GM12878 (cell line): ENCODE measurements at regions not wholly inside any gene's neighbourhood (a gene's known extent, or its start where the extent isn't known, plus 50 kb on each side); places are given as distances from the start of the nearest gene placed in this dataset.

Source experiments
- CBFB ChIP-seq: IDR thresholded peaks from 2 replicates; pipeline ENCODE4 v1.6.1; 2016; ENCODE audit warnings: antibody characterized with exemption, low read depth
- E4F1 ChIP-seq: fragments of 450-650 bp; IDR thresholded peaks from 2 replicates; pipeline ENCODE4 v1.6.1; 2018; ENCODE audit warnings: borderline replicate concordance, mild to moderate bottlenecking; ENCODE audit not compliant: partially characterized antibody
- ELK1 ChIP-seq: IDR thresholded peaks from 2 replicates; pipeline ENCODE4 v1.6.1; 2012; ENCODE audit warnings: low read depth, low read length, improper control_type of control experiment
- HDGF ChIP-seq: fragments of 450-650 bp; IDR thresholded peaks from 2 replicates; pipeline ENCODE4 v1.6.1; 2016; ENCODE audit warnings: antibody characterized with exemption
- IRF4 ChIP-seq: IDR thresholded peaks from 2 replicates; pipeline ENCODE4 v1.6.1; 2011; ENCODE audit warnings: low read depth, low read length
- KAT2A ChIP-seq: conservative IDR thresholded peaks from 2 replicates; pipeline ENCODE4 v1.6.1; 2011; ENCODE audit warnings: low read depth, low read length; ENCODE audit not compliant: control insufficient read depth
- LARP7 ChIP-seq: fragments of 450-650 bp; IDR thresholded peaks from 2 replicates; pipeline ENCODE4 v1.6.1; 2017; ENCODE audit warnings: mild to moderate bottlenecking
- MTA3 ChIP-seq: IDR thresholded peaks from 2 replicates; pipeline ENCODE4 v1.6.1; 2012; ENCODE audit warnings: low read length, inconsistent platforms, borderline replicate concordance
- MXI1 ChIP-seq: fragments of 150-350 bp; IDR thresholded peaks from 2 replicates; pipeline ENCODE4 v1.6.1; 2011; ENCODE audit warnings: low read depth, mild to moderate bottlenecking, inconsistent platforms, low read length, improper control_type of control experiment
- NBN ChIP-seq: fragments of 450-650 bp; IDR thresholded peaks from 2 replicates; pipeline ENCODE4 v1.6.1; 2016
- NR2C1 ChIP-seq: fragments of 450-650 bp; IDR thresholded peaks from 2 replicates; pipeline ENCODE4 v1.6.1; 2017; ENCODE audit warnings: antibody characterized with exemption, mild to moderate bottlenecking, moderate library complexity
- NRF1 ChIP-seq: conservative IDR thresholded peaks from 2 replicates; pipeline ENCODE4 v1.6.1; 2011; ENCODE audit warnings: mild to moderate bottlenecking, low read depth, low read length, improper control_type of control experiment
- PKNOX1 ChIP-seq: fragments of 450-650 bp; IDR thresholded peaks from 2 replicates; pipeline ENCODE4 v1.6.1; 2016; ENCODE audit warnings: mild to moderate bottlenecking
- RBBP5 ChIP-seq: fragments of 200-600 bp; sonication (generic); conservative IDR thresholded peaks from 2 replicates; pipeline ENCODE4 v1.6.1; 2016
- RFX5 ChIP-seq: IDR thresholded peaks from 2 replicates; pipeline ENCODE4 v1.6.1; 2011; ENCODE audit warnings: low read depth, low read length, improper control_type of control experiment
- SPI1 ChIP-seq: IDR thresholded peaks from 2 replicates; pipeline ENCODE4 v1.6.1; 2011; ENCODE audit warnings: low read depth, mild to moderate bottlenecking, low read length, moderate library complexity, borderline replicate concordance; ENCODE audit not compliant: insufficient read depth
- ZBTB40 ChIP-seq: fragments of 450-650 bp; IDR thresholded peaks from 2 replicates; pipeline ENCODE4 v1.6.1; 2016; ENCODE audit warnings: mild to moderate bottlenecking, moderate library complexity, borderline replicate concordance

- TF ChIP-seq ELK1, result no peak
- no peak for TF ChIP-seq ZBTB40
- no peak for TF ChIP-seq PKNOX1
- TF ChIP-seq MXI1, result 0 out of 2 replicates have a peak, but pooled peaks have one; percentile 59
- peak; percentile 61 for TF ChIP-seq LARP7
- TF ChIP-seq MTA3, result no peak
- no peak for TF ChIP-seq HDGF
- peak; percentile 20; the same call in 1 of the 2 replicates for TF ChIP-seq NR2C1
- TF ChIP-seq E4F1, result no peak
- TF ChIP-seq IRF4, result no peak
- TF ChIP-seq NRF1, result no peak
- no peak for TF ChIP-seq SPI1
- no peak for TF ChIP-seq NBN
- no peak for TF ChIP-seq KAT2A
- TF ChIP-seq RBBP5, result no peak
- TF ChIP-seq CBFB, result no peak
- TF ChIP-seq RFX5, result no peak
These were observed 123.9 kb upstream of the SLC1A4 start (continued) for GRCh38 chr2:64865073-64865830.
